ENCODE measurements at regions not wholly inside any gene's neighbourhood (a gene's known extent, or its start where the extent isn't known, plus 50 kb on each side); places are given as distances from the start of the nearest gene placed in this dataset.

DNA sequence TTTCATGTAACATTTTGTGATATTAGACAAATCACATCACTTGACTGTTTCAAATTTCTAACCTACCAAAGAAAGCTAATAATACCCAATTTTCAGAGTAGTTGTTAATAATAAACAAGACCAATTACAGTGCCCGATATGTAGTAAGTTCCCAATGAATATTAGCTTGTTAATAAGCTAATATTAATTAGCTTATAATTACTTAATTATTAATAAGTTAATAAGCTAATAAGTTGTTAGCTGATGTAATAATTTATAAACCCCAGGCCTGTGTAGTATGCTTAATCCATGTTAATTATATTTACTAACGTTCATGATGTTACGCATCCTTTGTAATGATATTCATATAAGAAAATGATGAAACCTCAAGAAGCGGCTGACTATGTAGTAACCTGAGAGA, 643.8 kb upstream of the KIRREL3 start:
- in situ Hi-C loops (cut with MboI) (no loop called here), intact Hi-C loops (cut with micrococcal nuclease; ENCODE audit: unreplicated experiment) (no loop called here)
- H3K27ac ChIP-seq (ENCODE audit: control insufficient read depth, insufficient read depth), result no peak overlapping the region
- no peak overlapping the region for H3K9ac ChIP-seq (ENCODE audit: control insufficient read depth, insufficient read depth, low read length)
- no peak overlapping the region for H3K4me3 ChIP-seq
- POLR2A ChIA-PET, result no interaction called here
- FAIRE-seq (no peak), DNase-seq (ENCODE audit: low read depth, low spot score) (no peak), ATAC-seq (no peak)
- no peaks in the 10 kb centered on the region for H4K20me1 ChIP-seq (ENCODE audit: control insufficient read depth, insufficient read depth)
- WGBS (ENCODE audit: insufficient coverage, insufficient replicate concordance, low lambda C conversion rate, missing lambda C conversion rate), result 35% methylated on average over 4 of the region's 4 CpGs
- RAD21 ChIA-PET (ENCODE audit: unreplicated experiment), result no interaction called here
- SMC1A ChIA-PET (ENCODE audit: uncharacterized antibody, unreplicated experiment), result interaction anchor here (1.1 to 1.7 kb wide), 3 partner anchors 11 to 14 kb away, joined by 3 to 4 read pairs (median 4); no protein-coding TSS in a partner anchor
- no peak overlapping the region for H3K4me2 ChIP-seq (ENCODE audit: control insufficient read depth, insufficient read depth)
- H2AFZ ChIP-seq (ENCODE audit: control insufficient read depth, low read depth, low read length), result no peak overlapping the region
- H3K79me2 ChIP-seq (ENCODE audit: control insufficient read depth, insufficient read depth, low read length), result no peaks in the 10 kb centered on the region
- CTCF ChIA-PET, result interaction anchor here (1.1 kb wide), 1 partner anchor 20 kb away, joined by 3 read pairs; no protein-coding TSS in a partner anchor
- H3K4me1 ChIP-seq (ENCODE audit: control insufficient read depth, insufficient read depth, low read length), result no peaks in the 10 kb centered on the region
- H3K9me3 ChIP-seq (replicated peaks; ENCODE audit: control insufficient read depth, insufficient read depth, low read length), result no peaks in the 10 kb centered on the region
- no peaks in the 10 kb centered on the region for H3K27me3 ChIP-seq (replicated peaks in 1 of 2; ENCODE audit: control insufficient read depth in 2 of 2, insufficient read depth in 2 of 2, low read length in 1 of 2)
- H3K36me3 ChIP-seq (ENCODE audit: control insufficient read depth in 2 of 2, insufficient read depth in 2 of 2, low read length in 1 of 2), result no peaks in the 10 kb centered on the region
- BruUV-seq (replicated peaks), result no TSS peak
- TF ChIP-seq SPI1 (IDR thresholded peaks at IDR 0.05; ENCODE audit: borderline replicate concordance, insufficient read depth, low read depth, low read length) (no peak), ESRRA (IDR thresholded peaks at IDR 0.05; ENCODE audit: low read length) (no peak), HDGF (IDR thresholded peaks at IDR 0.05) (no peak), CEBPB (IDR thresholded peaks at IDR 0.05; ENCODE audit: borderline replicate concordance in 1 of 2, low read depth in 2 of 2, low read length in 2 of 2) (no peak), NRF1 (conservative IDR thresholded peaks at IDR 0.05; ENCODE audit: low read depth, low read length) (no peak), STAT1 (conservative IDR thresholded peaks at IDR 0.05) (no peak), TCF7 (IDR thresholded peaks at IDR 0.05; ENCODE audit: borderline replicate concordance) (no peak), DPF2 (IDR thresholded peaks at IDR 0.05) (no peak), KDM1A (IDR thresholded peaks at IDR 0.05; ENCODE audit: borderline replicate concordance) (no peak), NR2C1 (IDR thresholded peaks at IDR 0.05) (no peak), MTA3 (IDR thresholded peaks at IDR 0.05; ENCODE audit: borderline replicate concordance, low read length) (no peak), CHD1 (IDR thresholded peaks at IDR 0.05; ENCODE audit: low read depth, low read length) (no peak)
- TF ChIP-seq, protein P1, sequence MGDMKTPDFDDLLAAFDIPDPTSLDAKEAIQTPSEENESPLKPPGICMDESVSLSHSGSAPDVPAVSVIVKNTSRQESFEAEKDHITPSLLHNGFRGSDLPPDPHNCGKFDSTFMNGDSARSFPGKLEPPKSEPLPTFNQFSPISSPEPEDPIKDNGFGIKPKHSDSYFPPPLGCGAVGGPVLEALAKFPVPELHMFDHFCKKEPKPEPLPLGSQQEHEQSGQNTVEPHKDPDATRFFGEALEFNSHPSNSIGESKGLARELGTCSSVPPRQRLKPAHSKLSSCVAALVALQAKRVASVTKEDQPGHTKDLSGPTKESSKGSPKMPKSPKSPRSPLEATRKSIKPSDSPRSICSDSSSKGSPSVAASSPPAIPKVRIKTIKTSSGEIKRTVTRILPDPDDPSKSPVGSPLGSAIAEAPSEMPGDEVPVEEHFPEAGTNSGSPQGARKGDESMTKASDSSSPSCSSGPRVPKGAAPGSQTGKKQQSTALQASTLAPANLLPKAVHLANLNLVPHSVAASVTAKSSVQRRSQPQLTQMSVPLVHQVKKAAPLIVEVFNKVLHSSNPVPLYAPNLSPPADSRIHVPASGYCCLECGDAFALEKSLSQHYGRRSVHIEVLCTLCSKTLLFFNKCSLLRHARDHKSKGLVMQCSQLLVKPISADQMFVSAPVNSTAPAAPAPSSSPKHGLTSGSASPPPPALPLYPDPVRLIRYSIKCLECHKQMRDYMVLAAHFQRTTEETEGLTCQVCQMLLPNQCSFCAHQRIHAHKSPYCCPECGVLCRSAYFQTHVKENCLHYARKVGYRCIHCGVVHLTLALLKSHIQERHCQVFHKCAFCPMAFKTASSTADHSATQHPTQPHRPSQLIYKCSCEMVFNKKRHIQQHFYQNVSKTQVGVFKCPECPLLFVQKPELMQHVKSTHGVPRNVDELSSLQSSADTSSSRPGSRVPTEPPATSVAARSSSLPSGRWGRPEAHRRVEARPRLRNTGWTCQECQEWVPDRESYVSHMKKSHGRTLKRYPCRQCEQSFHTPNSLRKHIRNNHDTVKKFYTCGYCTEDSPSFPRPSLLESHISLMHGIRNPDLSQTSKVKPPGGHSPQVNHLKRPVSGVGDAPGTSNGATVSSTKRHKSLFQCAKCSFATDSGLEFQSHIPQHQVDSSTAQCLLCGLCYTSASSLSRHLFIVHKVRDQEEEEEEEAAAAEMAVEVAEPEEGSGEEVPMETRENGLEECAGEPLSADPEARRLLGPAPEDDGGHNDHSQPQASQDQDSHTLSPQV (IDR thresholded peaks at IDR 0.05), result no peak
- TF ChIP-seq, protein P2, sequence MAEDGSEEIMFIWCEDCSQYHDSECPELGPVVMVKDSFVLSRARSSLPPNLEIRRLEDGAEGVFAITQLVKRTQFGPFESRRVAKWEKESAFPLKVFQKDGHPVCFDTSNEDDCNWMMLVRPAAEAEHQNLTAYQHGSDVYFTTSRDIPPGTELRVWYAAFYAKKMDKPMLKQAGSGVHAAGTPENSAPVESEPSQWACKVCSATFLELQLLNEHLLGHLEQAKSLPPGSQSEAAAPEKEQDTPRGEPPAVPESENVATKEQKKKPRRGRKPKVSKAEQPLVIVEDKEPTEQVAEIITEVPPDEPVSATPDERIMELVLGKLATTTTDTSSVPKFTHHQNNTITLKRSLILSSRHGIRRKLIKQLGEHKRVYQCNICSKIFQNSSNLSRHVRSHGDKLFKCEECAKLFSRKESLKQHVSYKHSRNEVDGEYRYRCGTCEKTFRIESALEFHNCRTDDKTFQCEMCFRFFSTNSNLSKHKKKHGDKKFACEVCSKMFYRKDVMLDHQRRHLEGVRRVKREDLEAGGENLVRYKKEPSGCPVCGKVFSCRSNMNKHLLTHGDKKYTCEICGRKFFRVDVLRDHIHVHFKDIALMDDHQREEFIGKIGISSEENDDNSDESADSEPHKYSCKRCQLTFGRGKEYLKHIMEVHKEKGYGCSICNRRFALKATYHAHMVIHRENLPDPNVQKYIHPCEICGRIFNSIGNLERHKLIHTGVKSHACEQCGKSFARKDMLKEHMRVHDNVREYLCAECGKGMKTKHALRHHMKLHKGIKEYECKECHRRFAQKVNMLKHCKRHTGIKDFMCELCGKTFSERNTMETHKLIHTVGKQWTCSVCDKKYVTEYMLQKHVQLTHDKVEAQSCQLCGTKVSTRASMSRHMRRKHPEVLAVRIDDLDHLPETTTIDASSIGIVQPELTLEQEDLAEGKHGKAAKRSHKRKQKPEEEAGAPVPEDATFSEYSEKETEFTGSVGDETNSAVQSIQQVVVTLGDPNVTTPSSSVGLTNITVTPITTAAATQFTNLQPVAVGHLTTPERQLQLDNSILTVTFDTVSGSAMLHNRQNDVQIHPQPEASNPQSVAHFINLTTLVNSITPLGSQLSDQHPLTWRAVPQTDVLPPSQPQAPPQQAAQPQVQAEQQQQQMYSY (CRISPR knock-in tag; IDR thresholded peaks at IDR 0.05), result no peak
- TF ChIP-seq, protein P3, sequence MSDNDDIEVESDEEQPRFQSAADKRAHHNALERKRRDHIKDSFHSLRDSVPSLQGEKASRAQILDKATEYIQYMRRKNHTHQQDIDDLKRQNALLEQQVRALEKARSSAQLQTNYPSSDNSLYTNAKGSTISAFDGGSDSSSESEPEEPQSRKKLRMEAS (IDR thresholded peaks at IDR 0.05; ENCODE audit: low read depth, low read length), result no peak
- TF ChIP-seq, protein P4, sequence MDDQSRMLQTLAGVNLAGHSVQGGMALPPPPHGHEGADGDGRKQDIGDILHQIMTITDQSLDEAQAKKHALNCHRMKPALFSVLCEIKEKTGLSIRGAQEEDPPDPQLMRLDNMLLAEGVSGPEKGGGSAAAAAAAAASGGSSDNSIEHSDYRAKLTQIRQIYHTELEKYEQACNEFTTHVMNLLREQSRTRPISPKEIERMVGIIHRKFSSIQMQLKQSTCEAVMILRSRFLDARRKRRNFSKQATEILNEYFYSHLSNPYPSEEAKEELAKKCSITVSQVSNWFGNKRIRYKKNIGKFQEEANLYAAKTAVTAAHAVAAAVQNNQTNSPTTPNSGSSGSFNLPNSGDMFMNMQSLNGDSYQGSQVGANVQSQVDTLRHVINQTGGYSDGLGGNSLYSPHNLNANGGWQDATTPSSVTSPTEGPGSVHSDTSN (IDR thresholded peaks at IDR 0.05; ENCODE audit: insufficient replicate concordance, low read depth, low read length), result no peak

All from GM12878 (cell line).